CD14-positive monocyte (primary cell): ENCODE measurements at regions not wholly inside any gene's neighbourhood (a gene's known extent, or its start where the extent isn't known, plus 50 kb on each side); places are given as distances from the start of the nearest gene placed in this dataset.
A peak's percentile ranks its signal among the peaks of the same experiment; 100 is the strongest.

ENCODE experiments used
- DNase-seq, 3 donors: peaks; one replicate each; pipeline ENCODE4 v3.0.0-alpha.2; 2011 to 2022
- H2AFZ ChIP-seq: 2 replicates; pipeline ENCODE4 v1.6.0; 2012; ENCODE audit warnings: mild to moderate bottlenecking, low read depth, low read length, inconsistent platforms; ENCODE audit not compliant: insufficient read depth, poor library complexity, severe bottlenecking
- H3K27ac ChIP-seq, 2 donors: 1 replicate in 1 of 2; 2 replicates in 1 of 2; pipeline ENCODE4 v1.5.1; 2012 to 2013; ENCODE audit warnings: low read length in 2 of 2, control low read depth in 1 of 2, inconsistent platforms in 1 of 2, low read depth in 1 of 2, mild to moderate bottlenecking in 1 of 2
- H3K27me3 ChIP-seq, 2 donors: one replicate each; pipeline versions ENCODE4 v1.6.0 to v1.6.1; 2011 to 2013; ENCODE audit warnings: low read length in 2 of 2; ENCODE audit not compliant: control insufficient read depth in 2 of 2, insufficient read depth in 2 of 2
- H3K36me3 ChIP-seq, 2 donors: replicated peaks in 1 of 2; 1 replicate in 1 of 2; 2 replicates in 1 of 2; pipeline versions ENCODE4 v1.5.1 to v1.6.1; 2012 to 2013; ENCODE audit warnings: low read length in 2 of 2, control low read depth in 1 of 2, inconsistent platforms in 1 of 2, mild to moderate bottlenecking in 1 of 2; ENCODE audit not compliant: insufficient read depth in 2 of 2, control insufficient read depth in 1 of 2
- H3K4me1 ChIP-seq, 2 donors: 1 replicate in 1 of 2; 2 replicates in 1 of 2; pipeline versions ENCODE4 v1.5.1 to v1.6.1; 2012 to 2013; ENCODE audit warnings: low read length in 2 of 2, control low read depth in 1 of 2, inconsistent platforms in 1 of 2, mild to moderate bottlenecking in 1 of 2, moderate library complexity in 1 of 2; ENCODE audit not compliant: insufficient read depth in 2 of 2, control insufficient read depth in 1 of 2
- H3K4me2 ChIP-seq: replicated peaks from 2 replicates; pipeline ENCODE3; 2012; ENCODE audit warnings: low read length, moderate library complexity, mild to moderate bottlenecking; ENCODE audit not compliant: poor library complexity, severe bottlenecking; ENCODE audit errors: extremely low read depth
- H3K4me3 ChIP-seq, 3 experiments: fragments of 200-600 bp in 1 of 3; sonication (generic) in 1 of 3; replicated peaks in 1 of 3; 1 replicate in 2 of 3; 2 replicates in 1 of 3; pipeline ENCODE4 v1.5.1; 2011 to 2013; ENCODE audit warnings: low read length in 3 of 3, mild to moderate bottlenecking in 3 of 3, control low read depth in 2 of 3, low read depth in 2 of 3, inconsistent platforms in 1 of 3, moderate library complexity in 1 of 3
- H3K79me2 ChIP-seq: 2 replicates; pipeline ENCODE4 v1.6.0; 2012; ENCODE audit warnings: mild to moderate bottlenecking, control low read depth, inconsistent platforms, low read length, moderate library complexity; ENCODE audit not compliant: insufficient read depth
- H3K9ac ChIP-seq: 2 replicates; pipeline ENCODE4 v1.6.0; 2017; ENCODE audit warnings: low read length, mild to moderate bottlenecking; ENCODE audit not compliant: insufficient read depth, poor library complexity, severe bottlenecking
- H3K9me3 ChIP-seq, 2 donors: replicated peaks in 1 of 2; 1 replicate in 1 of 2; 2 replicates in 1 of 2; pipeline versions ENCODE4 v1.5.1 to v1.6.1; 2012 to 2013; ENCODE audit warnings: low read length in 2 of 2, control low read depth in 1 of 2; ENCODE audit not compliant: control insufficient read depth in 1 of 2, insufficient read depth in 1 of 2
- H4K20me1 ChIP-seq: 2 replicates; pipeline ENCODE4 v1.6.0; 2012; ENCODE audit warnings: mild to moderate bottlenecking, low read length, control low read depth, moderate library complexity; ENCODE audit not compliant: insufficient read depth
- H3K27ac Mint-ChIP-seq, 7 donors: one replicate each; pipeline ENCODE4 v1.8.0; 2020; ENCODE audit warnings: mild to moderate bottlenecking in 7 of 7, mixed read lengths in 7 of 7, moderate library complexity in 6 of 7, inconsistent platforms in 2 of 7
- H3K27me3 Mint-ChIP-seq, 3 donors: one replicate each; pipeline ENCODE4 v1.8.0; 2021 to 2022; ENCODE audit warnings: low read depth in 3 of 3, mild to moderate bottlenecking in 3 of 3, mixed read lengths in 3 of 3, moderate library complexity in 3 of 3, inconsistent platforms in 1 of 3
- H3K36me3 Mint-ChIP-seq, 2 donors: one replicate each; pipeline ENCODE4 v1.8.0; 2020; ENCODE audit warnings: mixed read lengths in 2 of 2, inconsistent platforms in 1 of 2, mild to moderate bottlenecking in 1 of 2
- H3K4me1 Mint-ChIP-seq: one replicate; pipeline ENCODE4 v1.8.0; 2020; ENCODE audit warnings: mild to moderate bottlenecking, mixed read lengths
- H3K4me3 Mint-ChIP-seq, 2 donors: one replicate each; pipeline ENCODE4 v1.8.0; 2020; ENCODE audit warnings: mild to moderate bottlenecking in 2 of 2, mixed read lengths in 2 of 2, moderate library complexity in 1 of 2
- H3K9me3 Mint-ChIP-seq, 7 donors: one replicate each; pipeline ENCODE4 v1.8.0; 2020 to 2022; ENCODE audit warnings: mixed read lengths in 7 of 7, mild to moderate bottlenecking in 6 of 7, moderate library complexity in 6 of 7, inconsistent platforms in 2 of 7
- CTCF ChIP-seq: fragments of 200-600 bp; IDR thresholded peaks from one replicate; pipeline ENCODE4 v1.8.0; 2022; ENCODE audit warnings: antibody characterized with exemption, mild to moderate bottlenecking
- WGBS: methylation state at CpG from one replicate; pipeline ENCODE4 v1.1.5; 2013; ENCODE audit warnings: missing lambda C conversion rate; ENCODE audit not compliant: insufficient coverage; 5-methylcytosine and 5-hydroxymethylcytosine counted together
- intact Hi-C, 2 donors: fragments of 100-400 bp; cut with micrococcal nuclease; formaldehyde crosslinking; loops; one replicate each; pipeline versions ENCODE4 v1.15.0 to v1.15.1; 2023

GRCh38 chr13:30142486-30143211, 164.7 kb downstream of the KATNAL1 start:
- DNase-seq = no peak
- intact Hi-C loops = no loop called here
- no peak for TF ChIP-seq CTCF
- Histone ChIP-seq H2AFZ (peak overlapping the region; percentile 36), H4K20me1 (no peaks in the 10 kb centered on the region), H3K4me2 (no peak overlapping the region), H3K4me3 (no peak overlapping the region), H3K4me1 (no peaks in the 10 kb centered on the region), H3K9me3 (peaks cover 0 to 10% of the 10 kb centered on the region in 2 donors), H3K36me3 (no peaks in the 10 kb centered on the region), H3K27ac (no peak overlapping the region), H3K79me2 (no peaks in the 10 kb centered on the region), H3K27me3 (no peaks in the 10 kb centered on the region), H3K9ac (no peak overlapping the region)
- H3K36me3 Mint-ChIP-seq = no peaks in the 10 kb centered on the region
- WGBS = 81% methylated on average over 6 of the region's 13 CpGs
- H3K4me3 Mint-ChIP-seq = no peak overlapping the region
- H3K27me3 Mint-ChIP-seq = no peaks in the 10 kb centered on the region
- peak overlapping the region in 1 of 7 donors; percentile 19 for H3K27ac Mint-ChIP-seq
- H3K9me3 Mint-ChIP-seq = peaks cover 6 to 12% (median 8%) of the 10 kb centered on the region in 7 donors
- H3K4me1 Mint-ChIP-seq = no peaks in the 10 kb centered on the region

GRCh38 chr13:30141775-30142485, 165.4 kb downstream of the KATNAL1 start:
- no peaks in the 10 kb centered on the region for H3K4me1 Mint-ChIP-seq
- no peak for TF ChIP-seq CTCF
- no peak overlapping the region for H3K27ac ChIP-seq
- no peak overlapping the region for H2AFZ ChIP-seq
- DNase-seq = no peak
- H3K79me2 ChIP-seq = no peaks in the 10 kb centered on the region
- peak overlapping the region in 1 of 7 donors; percentile 5 for H3K27ac Mint-ChIP-seq
- H4K20me1 ChIP-seq = no peaks in the 10 kb centered on the region
- H3K4me1 ChIP-seq = no peaks in the 10 kb centered on the region
- no peaks in the 10 kb centered on the region for H3K27me3 Mint-ChIP-seq
- H3K4me2 ChIP-seq = no peak overlapping the region
- H3K4me3 Mint-ChIP-seq = no peak overlapping the region
- peaks cover 6 to 12% (median 8%) of the 10 kb centered on the region in 7 donors for H3K9me3 Mint-ChIP-seq
- no peaks in the 10 kb centered on the region for H3K36me3 ChIP-seq
- no peak overlapping the region for H3K4me3 ChIP-seq
- peaks cover 0 to 10% of the 10 kb centered on the region in 2 donors for H3K9me3 ChIP-seq
- H3K9ac ChIP-seq = no peak overlapping the region
- H3K27me3 ChIP-seq = no peaks in the 10 kb centered on the region
- 97% methylated on average over 5 of the region's 6 CpGs for WGBS
- no peaks in the 10 kb centered on the region for H3K36me3 Mint-ChIP-seq
- intact Hi-C loops = no loop called here
